ENCODE measurements at regions not wholly inside any gene's neighbourhood (a gene's known extent, or its start where the extent isn't known, plus 50 kb on each side); places are given as distances from the start of the nearest gene placed in this dataset.

- no peak for TF ChIP-seq CTCF (IDR thresholded peaks at IDR 0.05)
- TF ChIP-seq POLR2A (IDR thresholded peaks at IDR 0.05) = no peak
Observed at GRCh38 chr4:126346654-126347053, 1031.9 kb downstream of the FAT4 start.

All from lower leg skin (tissue), 3 donors.